ENCODE measurements at regions not wholly inside any gene's neighbourhood (a gene's known extent, or its start where the extent isn't known, plus 50 kb on each side); places are given as distances from the start of the nearest gene placed in this dataset.

- DNase-seq (ENCODE audit: low read depth) = no peak
- no peak for TF ChIP-seq CTCF (IDR thresholded peaks at IDR 0.05; ENCODE audit: control insufficient read depth, extremely low read depth, insufficient read depth)
Measured at GRCh38 chr17:53979991-53980390, 157.3 kb downstream of the KIF2B start.

GRCh38 chr17:53996131-53996530 is 173.4 kb downstream of the KIF2B start:
- H3K4me3 ChIP-seq (ENCODE audit: low read depth, low read length) = no peak overlapping the region
- TF ChIP-seq CTCF (IDR thresholded peaks at IDR 0.05; ENCODE audit: control insufficient read depth, extremely low read depth, insufficient read depth) = no peak
- DNase-seq (ENCODE audit: low read depth) = no peak

More at GRCh38 chr17:53979991-53980390, 157.3 kb downstream of the KIF2B start:
- H3K4me3 ChIP-seq (ENCODE audit: low read depth, low read length) = no peak overlapping the region

- TF ChIP-seq CTCF (IDR thresholded peaks at IDR 0.05; ENCODE audit: control insufficient read depth, extremely low read depth, insufficient read depth) = no peak
- DNase-seq (ENCODE audit: low read depth) = no peak
- H3K4me3 ChIP-seq (ENCODE audit: low read depth, low read length) = no peak overlapping the region
Measured at GRCh38 chr17:53996890-53997289, 174.2 kb downstream of the KIF2B start.

GRCh38 chr17:54007855-54008254 is 185.1 kb downstream of the KIF2B start:
- H3K4me3 ChIP-seq (ENCODE audit: low read depth, low read length) = no peak overlapping the region
- no peak for TF ChIP-seq CTCF (IDR thresholded peaks at IDR 0.05; ENCODE audit: control insufficient read depth, extremely low read depth, insufficient read depth)
- no peak for DNase-seq (ENCODE audit: low read depth)

GRCh38 chr17:54009502-54009901 is 186.8 kb downstream of the KIF2B start:
- TF ChIP-seq CTCF (IDR thresholded peaks at IDR 0.05; ENCODE audit: control insufficient read depth, extremely low read depth, insufficient read depth) = no peak
- DNase-seq (ENCODE audit: low read depth) = no peak
- no peak overlapping the region for H3K4me3 ChIP-seq (ENCODE audit: low read depth, low read length)

- no peak for TF ChIP-seq CTCF (IDR thresholded peaks at IDR 0.05; ENCODE audit: control insufficient read depth, extremely low read depth, insufficient read depth)
- H3K4me3 ChIP-seq (ENCODE audit: low read depth, low read length) = no peak overlapping the region
- no peak for DNase-seq (ENCODE audit: low read depth)
Measured at GRCh38 chr17:54013072-54013471, 190.3 kb downstream of the KIF2B start.

GRCh38 chr17:54015734-54016133 is 193.0 kb downstream of the KIF2B start:
- H3K4me3 ChIP-seq (ENCODE audit: low read depth, low read length) = no peak overlapping the region
- no peak for DNase-seq (ENCODE audit: low read depth)
- TF ChIP-seq CTCF (IDR thresholded peaks at IDR 0.05; ENCODE audit: control insufficient read depth, extremely low read depth, insufficient read depth) = no peak
